ENCODE measurements at regions not wholly inside any gene's neighbourhood (a gene's known extent, or its start where the extent isn't known, plus 50 kb on each side); places are given as distances from the start of the nearest gene placed in this dataset.

DNA sequence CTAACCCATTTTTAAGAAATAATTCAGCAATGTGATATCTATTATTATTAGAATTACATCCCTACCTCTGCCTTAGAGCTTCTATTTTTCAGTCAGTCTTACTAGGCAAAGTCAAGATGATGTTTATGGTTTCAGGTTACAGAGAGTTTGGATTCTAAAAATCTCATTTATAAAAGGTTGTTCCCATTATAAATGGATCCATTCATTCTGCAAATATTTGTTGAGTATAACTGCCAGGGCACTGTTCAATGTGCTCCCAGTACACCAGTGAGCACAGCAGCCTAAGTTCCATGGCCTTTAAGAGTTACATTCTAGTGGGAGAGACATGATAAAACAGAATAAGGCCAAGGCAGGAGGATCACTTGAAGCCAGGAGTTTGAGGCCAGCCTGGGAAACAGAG is 75.9 kb upstream of the EYA4 start:
- TF ChIP-seq POLR2A (IDR thresholded peaks at IDR 0.05; ENCODE audit: low read depth): no peak
- TF ChIP-seq, protein P1, sequence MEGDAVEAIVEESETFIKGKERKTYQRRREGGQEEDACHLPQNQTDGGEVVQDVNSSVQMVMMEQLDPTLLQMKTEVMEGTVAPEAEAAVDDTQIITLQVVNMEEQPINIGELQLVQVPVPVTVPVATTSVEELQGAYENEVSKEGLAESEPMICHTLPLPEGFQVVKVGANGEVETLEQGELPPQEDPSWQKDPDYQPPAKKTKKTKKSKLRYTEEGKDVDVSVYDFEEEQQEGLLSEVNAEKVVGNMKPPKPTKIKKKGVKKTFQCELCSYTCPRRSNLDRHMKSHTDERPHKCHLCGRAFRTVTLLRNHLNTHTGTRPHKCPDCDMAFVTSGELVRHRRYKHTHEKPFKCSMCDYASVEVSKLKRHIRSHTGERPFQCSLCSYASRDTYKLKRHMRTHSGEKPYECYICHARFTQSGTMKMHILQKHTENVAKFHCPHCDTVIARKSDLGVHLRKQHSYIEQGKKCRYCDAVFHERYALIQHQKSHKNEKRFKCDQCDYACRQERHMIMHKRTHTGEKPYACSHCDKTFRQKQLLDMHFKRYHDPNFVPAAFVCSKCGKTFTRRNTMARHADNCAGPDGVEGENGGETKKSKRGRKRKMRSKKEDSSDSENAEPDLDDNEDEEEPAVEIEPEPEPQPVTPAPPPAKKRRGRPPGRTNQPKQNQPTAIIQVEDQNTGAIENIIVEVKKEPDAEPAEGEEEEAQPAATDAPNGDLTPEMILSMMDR (IDR thresholded peaks at IDR 0.05): no peak

Data from esophagus muscularis mucosa (tissue), 3 donors.